H1 (cell line): ENCODE measurements at regions not wholly inside any gene's neighbourhood (a gene's known extent, or its start where the extent isn't known, plus 50 kb on each side); places are given as distances from the start of the nearest gene placed in this dataset.

Experiments
- ASH2L ChIP-seq: fragments of 200-600, 300-600 bp; sonication (generic); IDR thresholded peaks from one replicate; pipeline ENCODE4 v1.7.1; 2017; ENCODE audit warnings: low read length
- BACH1 ChIP-seq: IDR thresholded peaks from 2 replicates; pipeline ENCODE4 v1.6.1; 2012; ENCODE audit warnings: low read length, improper control_type of control experiment
- EGR1 ChIP-seq: IDR thresholded peaks from 2 replicates; pipeline ENCODE4 v1.6.1; 2011; ENCODE audit warnings: low read depth, low read length, borderline replicate concordance
- GABPA ChIP-seq: IDR thresholded peaks from 2 replicates; pipeline ENCODE4 v1.6.1; 2011; ENCODE audit warnings: mild to moderate bottlenecking, low read length, moderate library complexity, borderline replicate concordance; ENCODE audit not compliant: insufficient read depth
- GTF2F1 ChIP-seq: IDR thresholded peaks from 2 replicates; pipeline ENCODE4 v1.6.1; 2012; ENCODE audit warnings: low read depth, low read length, improper control_type of control experiment, borderline replicate concordance
- JUND ChIP-seq: IDR thresholded peaks from 2 replicates; pipeline ENCODE4 v1.6.1; 2011; ENCODE audit warnings: mild to moderate bottlenecking, improper control_type of control experiment, low read length
- MAFK ChIP-seq: IDR thresholded peaks from 2 replicates; pipeline ENCODE4 v1.6.1; 2012; ENCODE audit warnings: low read depth, mild to moderate bottlenecking, improper control_type of control experiment, low read length
- SP4 ChIP-seq: IDR thresholded peaks from 2 replicates; pipeline ENCODE4 v1.6.1; 2012; ENCODE audit warnings: low read length, inconsistent platforms
- TF ChIP-seq, protein P1 (sequence below): fragments of 300-600 bp; sonication (generic); IDR thresholded peaks from 2 replicates; pipeline ENCODE4 v1.7.1; 2012; ENCODE audit warnings: low read length, moderate library complexity, mild to moderate bottlenecking, inconsistent platforms; ENCODE audit not compliant: insufficient replicate concordance
- TF ChIP-seq, protein P2 (sequence below): IDR thresholded peaks from 2 replicates; pipeline ENCODE4 v1.6.1; 2012; ENCODE audit warnings: inconsistent platforms
- TF ChIP-seq, protein P3 (sequence below): IDR thresholded peaks from 2 replicates; pipeline ENCODE4 v1.6.1; 2012; ENCODE audit warnings: low read length, inconsistent platforms

DNA sequence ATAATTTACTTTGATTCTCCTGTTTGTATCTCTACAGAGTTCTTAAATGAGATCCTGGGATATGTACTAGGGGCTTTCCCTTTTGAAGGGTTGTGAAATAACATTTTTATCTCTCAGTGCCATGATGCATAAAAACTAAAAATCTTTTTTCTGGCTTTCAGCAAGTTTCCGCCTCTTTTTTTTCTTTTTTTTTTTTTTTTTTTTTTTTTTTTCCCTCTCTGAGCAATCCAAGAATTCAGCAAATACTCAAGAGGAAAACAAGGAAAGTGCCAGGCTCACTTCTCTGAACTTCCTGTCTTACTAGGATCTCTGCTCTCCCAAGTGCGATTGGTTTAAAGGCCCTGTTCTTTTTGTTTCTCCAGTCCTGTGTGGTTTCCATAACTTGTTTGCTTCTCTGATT, 79.9 kb downstream of the HYCC1 start (continued):
- TF ChIP-seq, protein P1, sequence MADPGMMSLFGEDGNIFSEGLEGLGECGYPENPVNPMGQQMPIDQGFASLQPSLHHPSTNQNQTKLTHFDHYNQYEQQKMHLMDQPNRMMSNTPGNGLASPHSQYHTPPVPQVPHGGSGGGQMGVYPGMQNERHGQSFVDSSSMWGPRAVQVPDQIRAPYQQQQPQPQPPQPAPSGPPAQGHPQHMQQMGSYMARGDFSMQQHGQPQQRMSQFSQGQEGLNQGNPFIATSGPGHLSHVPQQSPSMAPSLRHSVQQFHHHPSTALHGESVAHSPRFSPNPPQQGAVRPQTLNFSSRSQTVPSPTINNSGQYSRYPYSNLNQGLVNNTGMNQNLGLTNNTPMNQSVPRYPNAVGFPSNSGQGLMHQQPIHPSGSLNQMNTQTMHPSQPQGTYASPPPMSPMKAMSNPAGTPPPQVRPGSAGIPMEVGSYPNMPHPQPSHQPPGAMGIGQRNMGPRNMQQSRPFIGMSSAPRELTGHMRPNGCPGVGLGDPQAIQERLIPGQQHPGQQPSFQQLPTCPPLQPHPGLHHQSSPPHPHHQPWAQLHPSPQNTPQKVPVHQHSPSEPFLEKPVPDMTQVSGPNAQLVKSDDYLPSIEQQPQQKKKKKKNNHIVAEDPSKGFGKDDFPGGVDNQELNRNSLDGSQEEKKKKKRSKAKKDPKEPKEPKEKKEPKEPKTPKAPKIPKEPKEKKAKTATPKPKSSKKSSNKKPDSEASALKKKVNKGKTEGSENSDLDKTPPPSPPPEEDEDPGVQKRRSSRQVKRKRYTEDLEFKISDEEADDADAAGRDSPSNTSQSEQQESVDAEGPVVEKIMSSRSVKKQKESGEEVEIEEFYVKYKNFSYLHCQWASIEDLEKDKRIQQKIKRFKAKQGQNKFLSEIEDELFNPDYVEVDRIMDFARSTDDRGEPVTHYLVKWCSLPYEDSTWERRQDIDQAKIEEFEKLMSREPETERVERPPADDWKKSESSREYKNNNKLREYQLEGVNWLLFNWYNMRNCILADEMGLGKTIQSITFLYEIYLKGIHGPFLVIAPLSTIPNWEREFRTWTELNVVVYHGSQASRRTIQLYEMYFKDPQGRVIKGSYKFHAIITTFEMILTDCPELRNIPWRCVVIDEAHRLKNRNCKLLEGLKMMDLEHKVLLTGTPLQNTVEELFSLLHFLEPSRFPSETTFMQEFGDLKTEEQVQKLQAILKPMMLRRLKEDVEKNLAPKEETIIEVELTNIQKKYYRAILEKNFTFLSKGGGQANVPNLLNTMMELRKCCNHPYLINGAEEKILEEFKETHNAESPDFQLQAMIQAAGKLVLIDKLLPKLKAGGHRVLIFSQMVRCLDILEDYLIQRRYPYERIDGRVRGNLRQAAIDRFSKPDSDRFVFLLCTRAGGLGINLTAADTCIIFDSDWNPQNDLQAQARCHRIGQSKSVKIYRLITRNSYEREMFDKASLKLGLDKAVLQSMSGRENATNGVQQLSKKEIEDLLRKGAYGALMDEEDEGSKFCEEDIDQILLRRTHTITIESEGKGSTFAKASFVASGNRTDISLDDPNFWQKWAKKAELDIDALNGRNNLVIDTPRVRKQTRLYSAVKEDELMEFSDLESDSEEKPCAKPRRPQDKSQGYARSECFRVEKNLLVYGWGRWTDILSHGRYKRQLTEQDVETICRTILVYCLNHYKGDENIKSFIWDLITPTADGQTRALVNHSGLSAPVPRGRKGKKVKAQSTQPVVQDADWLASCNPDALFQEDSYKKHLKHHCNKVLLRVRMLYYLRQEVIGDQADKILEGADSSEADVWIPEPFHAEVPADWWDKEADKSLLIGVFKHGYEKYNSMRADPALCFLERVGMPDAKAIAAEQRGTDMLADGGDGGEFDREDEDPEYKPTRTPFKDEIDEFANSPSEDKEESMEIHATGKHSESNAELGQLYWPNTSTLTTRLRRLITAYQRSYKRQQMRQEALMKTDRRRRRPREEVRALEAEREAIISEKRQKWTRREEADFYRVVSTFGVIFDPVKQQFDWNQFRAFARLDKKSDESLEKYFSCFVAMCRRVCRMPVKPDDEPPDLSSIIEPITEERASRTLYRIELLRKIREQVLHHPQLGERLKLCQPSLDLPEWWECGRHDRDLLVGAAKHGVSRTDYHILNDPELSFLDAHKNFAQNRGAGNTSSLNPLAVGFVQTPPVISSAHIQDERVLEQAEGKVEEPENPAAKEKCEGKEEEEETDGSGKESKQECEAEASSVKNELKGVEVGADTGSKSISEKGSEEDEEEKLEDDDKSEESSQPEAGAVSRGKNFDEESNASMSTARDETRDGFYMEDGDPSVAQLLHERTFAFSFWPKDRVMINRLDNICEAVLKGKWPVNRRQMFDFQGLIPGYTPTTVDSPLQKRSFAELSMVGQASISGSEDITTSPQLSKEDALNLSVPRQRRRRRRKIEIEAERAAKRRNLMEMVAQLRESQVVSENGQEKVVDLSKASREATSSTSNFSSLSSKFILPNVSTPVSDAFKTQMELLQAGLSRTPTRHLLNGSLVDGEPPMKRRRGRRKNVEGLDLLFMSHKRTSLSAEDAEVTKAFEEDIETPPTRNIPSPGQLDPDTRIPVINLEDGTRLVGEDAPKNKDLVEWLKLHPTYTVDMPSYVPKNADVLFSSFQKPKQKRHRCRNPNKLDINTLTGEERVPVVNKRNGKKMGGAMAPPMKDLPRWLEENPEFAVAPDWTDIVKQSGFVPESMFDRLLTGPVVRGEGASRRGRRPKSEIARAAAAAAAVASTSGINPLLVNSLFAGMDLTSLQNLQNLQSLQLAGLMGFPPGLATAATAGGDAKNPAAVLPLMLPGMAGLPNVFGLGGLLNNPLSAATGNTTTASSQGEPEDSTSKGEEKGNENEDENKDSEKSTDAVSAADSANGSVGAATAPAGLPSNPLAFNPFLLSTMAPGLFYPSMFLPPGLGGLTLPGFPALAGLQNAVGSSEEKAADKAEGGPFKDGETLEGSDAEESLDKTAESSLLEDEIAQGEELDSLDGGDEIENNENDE: no peak
- TF ChIP-seq, protein P2, sequence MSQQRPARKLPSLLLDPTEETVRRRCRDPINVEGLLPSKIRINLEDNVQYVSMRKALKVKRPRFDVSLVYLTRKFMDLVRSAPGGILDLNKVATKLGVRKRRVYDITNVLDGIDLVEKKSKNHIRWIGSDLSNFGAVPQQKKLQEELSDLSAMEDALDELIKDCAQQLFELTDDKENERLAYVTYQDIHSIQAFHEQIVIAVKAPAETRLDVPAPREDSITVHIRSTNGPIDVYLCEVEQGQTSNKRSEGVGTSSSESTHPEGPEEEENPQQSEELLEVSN: no peak
- TF ChIP-seq BACH1: no peak
- TF ChIP-seq ASH2L: no peak
- TF ChIP-seq JUND: no peak
- TF ChIP-seq, protein P3, sequence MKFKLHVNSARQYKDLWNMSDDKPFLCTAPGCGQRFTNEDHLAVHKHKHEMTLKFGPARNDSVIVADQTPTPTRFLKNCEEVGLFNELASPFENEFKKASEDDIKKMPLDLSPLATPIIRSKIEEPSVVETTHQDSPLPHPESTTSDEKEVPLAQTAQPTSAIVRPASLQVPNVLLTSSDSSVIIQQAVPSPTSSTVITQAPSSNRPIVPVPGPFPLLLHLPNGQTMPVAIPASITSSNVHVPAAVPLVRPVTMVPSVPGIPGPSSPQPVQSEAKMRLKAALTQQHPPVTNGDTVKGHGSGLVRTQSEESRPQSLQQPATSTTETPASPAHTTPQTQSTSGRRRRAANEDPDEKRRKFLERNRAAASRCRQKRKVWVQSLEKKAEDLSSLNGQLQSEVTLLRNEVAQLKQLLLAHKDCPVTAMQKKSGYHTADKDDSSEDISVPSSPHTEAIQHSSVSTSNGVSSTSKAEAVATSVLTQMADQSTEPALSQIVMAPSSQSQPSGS: no peak
- no peak for TF ChIP-seq GABPA
- no peak for TF ChIP-seq GTF2F1
- TF ChIP-seq EGR1: no peak
- no peak for TF ChIP-seq MAFK
- no peak for TF ChIP-seq SP4
